GM19467 (cell line): ENCODE measurements at regions not wholly inside any gene's neighbourhood (a gene's known extent, or its start where the extent isn't known, plus 50 kb on each side); places are given as distances from the start of the nearest gene placed in this dataset.

Experiments
- ATAC-seq: cut with Tn5 transposase; IDR thresholded peaks from one replicate; pipeline ENCODE4 v1.9.1; 2021; ENCODE audit warnings: mild to moderate bottlenecking, moderate library complexity; ENCODE audit not compliant: unreplicated experiment

- ATAC-seq, result no peak
Measured at GRCh38 chr10:10338339-10338738, 679.3 kb upstream of the CELF2 start.

- no peak for ATAC-seq
Measured at GRCh38 chr10:10346390-10347150, 671.1 kb upstream of the CELF2 start.

DNA sequence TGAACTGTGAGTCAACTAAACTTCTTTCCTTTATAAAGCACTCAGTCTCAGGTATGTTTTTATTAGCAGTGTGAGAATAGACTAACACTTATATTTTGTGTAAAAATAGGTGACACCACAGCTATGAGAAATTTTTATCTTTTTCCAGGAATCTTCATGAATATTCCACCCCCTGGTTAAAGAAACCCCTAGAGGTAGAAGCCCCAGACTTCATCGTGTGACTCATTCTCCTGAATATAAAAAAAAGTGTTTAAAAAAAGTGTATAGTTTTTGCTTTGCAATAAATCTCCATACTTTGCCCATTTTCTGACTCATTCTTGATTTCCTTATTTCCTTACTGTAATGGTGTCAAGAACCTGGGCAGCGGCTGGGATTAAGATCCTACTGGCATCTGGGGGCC, 667.6 kb upstream of the CELF2 start:
- no peak for ATAC-seq

DNA sequence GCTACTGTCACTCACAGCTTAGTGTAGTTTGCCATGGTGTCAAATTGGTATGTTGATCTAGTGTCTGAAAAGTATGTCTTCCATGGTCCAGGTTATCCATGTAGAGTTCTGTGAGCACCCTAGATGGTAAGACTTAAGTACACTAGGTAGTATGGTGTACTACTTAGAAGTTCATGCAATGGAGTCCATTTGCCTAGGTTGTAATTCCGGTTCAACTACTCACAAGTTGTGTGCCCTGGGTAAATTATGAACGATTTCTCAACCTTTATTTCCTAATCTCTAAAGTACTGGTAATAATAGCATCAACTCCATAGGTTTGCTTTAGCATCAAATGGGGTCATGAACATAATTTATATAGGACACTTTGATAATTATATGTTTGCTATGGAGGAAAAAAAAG, 666.2 kb upstream of the CELF2 start:
- no peak for ATAC-seq

DNA sequence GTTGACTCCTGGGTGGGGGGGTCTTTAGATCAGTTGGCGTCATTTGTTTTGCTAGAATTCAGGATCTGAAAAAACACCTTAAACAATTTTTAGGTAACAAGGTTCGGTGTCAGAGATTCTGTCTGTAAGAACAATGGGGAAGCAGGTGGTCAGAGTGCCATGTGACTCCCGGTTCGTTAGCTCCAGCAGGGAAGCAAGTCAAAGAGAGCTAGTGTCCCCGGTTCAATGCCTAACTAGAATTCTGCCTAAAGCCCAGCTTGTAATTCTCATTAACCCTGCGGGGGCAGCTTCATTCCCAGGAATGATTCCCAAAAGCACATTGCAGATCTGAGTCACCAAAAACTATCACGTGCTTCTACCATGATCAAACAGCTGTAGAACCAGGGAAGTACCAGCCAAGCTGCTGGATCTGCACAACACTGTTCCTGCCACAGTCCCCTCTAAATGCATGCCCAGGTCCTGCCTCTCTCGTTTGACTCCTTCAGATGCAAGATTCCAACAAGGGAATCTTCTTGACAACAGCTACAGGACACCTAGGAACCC, 664.3 kb upstream of the CELF2 start:
- ATAC-seq, result no peak

GRCh38 chr10:10359263-10359662, 658.4 kb upstream of the CELF2 start:
- ATAC-seq, result no peak

- ATAC-seq, result no peak
Measured at GRCh38 chr10:10361301-10361885, 656.3 kb upstream of the CELF2 start.

DNA sequence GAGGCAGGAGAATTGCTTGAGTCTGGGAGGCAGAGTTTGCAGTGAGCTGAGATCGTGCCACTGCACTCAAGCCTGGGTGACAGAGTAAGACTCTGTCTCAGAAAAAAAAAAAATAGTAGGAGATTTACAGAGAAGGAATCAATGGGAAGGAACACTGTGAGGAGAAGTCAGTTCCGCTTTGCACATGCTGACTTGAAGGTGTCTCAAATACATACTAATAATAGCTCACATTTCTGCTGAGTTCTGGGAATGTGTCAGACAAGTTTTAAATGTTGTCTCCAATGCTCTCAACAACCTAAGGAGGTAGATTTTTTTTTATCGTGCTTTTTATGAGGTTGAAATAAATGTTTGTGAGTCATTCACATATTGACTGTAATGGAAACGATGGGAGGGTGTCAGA, 654.9 kb upstream of the CELF2 start:
- ATAC-seq, result no peak

DNA sequence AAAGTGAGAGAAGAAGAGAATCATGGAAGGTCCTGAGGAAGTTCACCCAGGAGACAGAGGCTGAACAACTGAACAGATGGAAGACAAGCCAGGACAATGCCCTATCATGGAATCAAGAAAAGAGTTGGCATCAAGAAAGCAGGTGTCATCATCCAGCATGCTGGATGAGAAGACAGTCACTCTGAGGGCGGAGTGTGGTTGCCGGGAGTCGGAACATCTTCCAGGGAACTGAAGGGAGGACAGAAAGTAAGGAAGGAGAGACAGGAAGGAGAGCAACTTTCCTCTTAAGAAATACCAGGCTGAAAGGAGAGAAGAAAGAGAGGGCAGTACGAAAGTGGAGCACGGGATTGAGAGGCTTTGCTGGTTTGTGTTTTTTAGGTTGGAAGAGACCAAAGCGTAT, 654.5 kb upstream of the CELF2 start:
- ATAC-seq, result no peak

DNA sequence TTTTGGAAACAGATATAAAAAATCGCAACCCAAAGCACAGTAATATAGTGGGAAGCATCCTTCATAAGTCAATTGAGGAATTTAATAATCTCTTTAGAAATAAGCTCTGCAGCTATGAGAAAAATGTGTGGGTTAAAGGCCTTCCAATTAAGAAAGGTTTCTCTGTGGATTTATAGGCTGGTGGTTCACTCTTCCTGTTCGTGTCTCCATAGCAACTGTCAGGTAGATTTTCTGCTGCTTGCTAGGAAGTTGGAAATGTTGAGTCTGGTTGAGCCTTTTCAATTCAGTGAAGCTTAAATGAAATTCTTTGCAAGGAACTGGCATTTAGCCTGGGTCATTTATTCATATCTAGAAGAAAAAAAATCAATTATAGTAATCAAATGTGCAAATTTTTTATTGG, 652.8 kb upstream of the CELF2 start:
- no peak for ATAC-seq

- ATAC-seq, result no peak
Measured at GRCh38 chr10:10365676-10366075, 652.0 kb upstream of the CELF2 start.

GRCh38 chr10:10366836-10367235, 650.8 kb upstream of the CELF2 start:
- ATAC-seq, result no peak

GRCh38 chr10:10367264-10367663, 650.4 kb upstream of the CELF2 start:
- ATAC-seq, result no peak

DNA sequence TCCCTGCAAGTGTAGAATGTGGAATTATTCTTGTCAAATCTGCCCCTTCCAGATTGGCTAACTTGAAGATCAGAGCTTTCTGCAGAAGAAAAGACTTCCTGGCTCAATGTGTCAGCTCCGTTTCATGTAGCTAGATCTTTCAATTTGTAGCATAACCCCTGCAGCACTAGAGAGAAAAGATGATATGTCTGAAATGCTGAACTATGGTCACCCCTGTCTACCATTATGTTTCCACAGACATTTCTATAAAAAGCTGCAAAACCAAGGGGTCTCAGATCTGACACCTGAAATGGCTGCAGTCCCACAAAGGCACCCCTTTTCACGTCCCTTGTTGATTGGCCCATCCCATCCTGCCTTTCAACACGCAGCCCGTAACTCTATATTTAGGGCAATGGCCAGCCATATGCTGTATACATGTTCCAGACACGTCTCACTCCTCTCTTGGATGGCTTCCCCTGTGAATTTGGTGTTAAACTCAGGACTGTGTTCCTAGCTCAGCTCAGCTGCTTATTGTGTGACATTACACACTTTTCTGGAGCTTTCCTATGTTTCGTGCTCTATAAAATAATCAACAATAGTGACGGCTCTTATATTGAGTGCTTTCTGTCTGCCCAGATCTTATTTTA, 648.6 kb upstream of the CELF2 start:
- no peak for ATAC-seq

GRCh38 chr10:10385831-10386230, 631.8 kb upstream of the CELF2 start:
- no peak for ATAC-seq

DNA sequence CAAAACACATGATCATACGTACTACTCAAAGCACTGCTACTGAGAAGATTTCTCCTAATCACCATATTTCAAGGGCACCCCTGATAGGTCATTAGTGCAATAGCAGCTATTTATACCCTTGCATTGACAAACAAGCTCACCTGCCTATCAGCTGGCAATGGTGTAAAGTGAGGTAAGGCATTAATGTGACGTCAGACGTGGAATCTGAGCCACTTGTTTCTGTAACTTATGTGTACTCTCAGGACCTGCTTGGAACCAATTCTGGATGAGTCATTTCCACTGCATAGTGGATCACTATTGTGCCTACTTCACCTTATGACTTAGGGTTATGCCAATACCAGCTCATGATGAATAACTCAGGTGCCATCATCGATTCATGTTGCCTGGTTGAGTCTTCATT, 628.5 kb upstream of the CELF2 start:
- no peak for ATAC-seq

DNA sequence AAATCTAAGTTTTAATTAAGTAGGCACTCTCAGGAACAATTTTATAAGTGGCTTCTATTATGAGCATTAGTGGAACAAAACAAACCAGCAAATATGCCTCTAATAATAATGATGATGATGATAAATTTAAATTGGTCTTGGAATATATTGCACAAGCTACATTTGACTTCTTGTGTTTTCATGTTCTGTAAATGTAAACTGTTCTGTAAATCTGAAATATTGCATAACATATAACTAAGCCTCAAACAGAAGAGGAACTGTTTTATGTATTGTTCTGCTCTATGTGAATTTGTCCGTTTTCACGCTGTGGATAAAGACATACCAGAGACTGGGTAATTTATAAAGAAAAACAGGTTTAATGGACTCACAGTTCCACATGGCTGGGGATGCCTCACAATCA, 625.2 kb upstream of the CELF2 start:
- no peak for ATAC-seq

DNA sequence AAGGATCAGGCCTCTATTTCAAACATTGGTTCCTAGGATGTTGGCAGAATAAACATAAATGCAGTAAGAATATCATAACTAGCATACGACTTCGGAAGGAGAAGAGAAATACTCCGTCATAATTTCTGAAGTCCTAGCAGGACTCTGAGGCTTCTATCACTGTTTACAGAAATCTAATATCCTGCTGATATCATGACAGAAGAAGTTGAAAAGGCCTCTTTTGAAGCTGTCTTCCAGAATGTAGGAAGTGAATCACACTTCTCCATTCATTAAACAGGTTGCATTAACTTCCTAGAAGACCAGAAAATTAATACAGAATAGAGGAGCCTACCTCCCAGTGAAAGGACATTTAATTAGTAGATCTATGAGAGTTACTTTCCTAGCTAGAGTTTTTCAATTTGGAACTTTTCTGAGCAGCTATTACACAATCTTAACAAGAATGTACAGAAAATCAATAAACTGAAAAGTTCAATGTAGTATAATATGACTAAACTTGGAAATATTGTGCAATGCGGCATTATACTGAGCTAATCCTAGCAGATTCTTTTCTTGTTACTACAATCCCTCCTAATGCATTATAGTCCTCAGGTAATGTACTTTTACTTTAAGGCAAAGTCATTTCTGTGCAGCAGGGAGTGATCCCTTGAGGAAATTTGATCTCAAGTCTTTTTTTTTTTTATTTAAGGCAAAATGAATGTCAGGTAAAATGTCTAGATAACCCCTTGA, 622.6 kb upstream of the CELF2 start:
- no peak for ATAC-seq

DNA sequence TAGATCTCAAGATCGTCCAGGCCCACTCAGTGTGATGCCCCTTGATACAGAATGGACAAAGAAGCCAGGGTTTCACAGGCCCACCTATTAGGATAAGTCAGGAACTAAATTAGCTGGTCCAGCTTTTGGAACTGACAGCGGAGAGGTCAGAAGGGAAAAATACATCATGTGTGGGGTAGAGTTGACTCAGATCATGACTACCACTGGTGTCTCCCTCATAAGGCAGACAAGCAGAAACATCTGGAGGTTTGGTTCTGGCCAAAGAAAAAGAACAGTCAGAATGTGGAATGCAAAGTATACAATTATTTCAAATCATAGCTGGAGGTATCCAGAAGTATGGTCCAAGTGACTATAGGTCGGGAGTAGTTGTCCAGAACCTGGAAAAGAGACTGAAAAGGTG, 621.1 kb upstream of the CELF2 start:
- no peak for ATAC-seq

DNA sequence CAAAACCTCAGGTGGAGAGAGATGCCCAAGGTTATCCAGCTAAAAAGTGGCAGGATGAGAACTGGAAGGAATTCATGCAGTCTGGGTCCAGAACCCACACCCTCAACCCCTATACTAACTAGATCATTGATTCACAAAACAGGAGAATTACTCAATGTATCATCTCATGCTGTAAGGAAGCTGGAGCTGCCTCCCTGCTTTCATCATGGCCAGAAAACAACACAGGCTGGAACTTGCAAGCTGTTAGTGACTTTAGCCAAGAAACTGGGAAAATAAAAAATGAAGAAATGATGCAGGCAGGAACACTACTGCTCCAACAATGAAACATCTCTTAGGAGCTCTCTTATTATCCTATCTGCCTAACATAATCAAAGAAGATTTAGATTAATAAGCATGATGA, 619.8 kb upstream of the CELF2 start:
- ATAC-seq, result no peak

- no peak for ATAC-seq
Measured at GRCh38 chr10:10403762-10404161, 613.9 kb upstream of the CELF2 start.

DNA sequence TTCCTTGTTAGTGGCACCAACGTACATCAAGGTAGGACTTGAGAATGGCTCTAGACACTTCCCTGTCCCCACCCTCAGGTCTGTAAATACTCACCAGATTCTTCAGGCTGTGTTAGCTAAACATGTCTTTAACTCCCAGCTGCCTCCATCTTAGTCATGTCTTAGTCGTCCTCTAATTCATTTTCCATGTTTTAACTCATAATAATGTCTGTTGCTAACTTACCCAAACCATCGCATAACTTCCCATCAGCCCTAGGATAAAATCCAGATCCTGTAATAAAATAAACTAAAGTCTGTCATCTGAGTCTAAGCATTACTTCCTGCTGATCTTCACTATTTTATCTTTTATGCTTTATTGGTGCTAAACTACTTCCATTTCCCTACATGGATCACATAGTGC, 600.0 kb upstream of the CELF2 start:
- ATAC-seq, result no peak
